ENCODE measurements at regions not wholly inside any gene's neighbourhood (a gene's known extent, or its start where the extent isn't known, plus 50 kb on each side); places are given as distances from the start of the nearest gene placed in this dataset.

DNA sequence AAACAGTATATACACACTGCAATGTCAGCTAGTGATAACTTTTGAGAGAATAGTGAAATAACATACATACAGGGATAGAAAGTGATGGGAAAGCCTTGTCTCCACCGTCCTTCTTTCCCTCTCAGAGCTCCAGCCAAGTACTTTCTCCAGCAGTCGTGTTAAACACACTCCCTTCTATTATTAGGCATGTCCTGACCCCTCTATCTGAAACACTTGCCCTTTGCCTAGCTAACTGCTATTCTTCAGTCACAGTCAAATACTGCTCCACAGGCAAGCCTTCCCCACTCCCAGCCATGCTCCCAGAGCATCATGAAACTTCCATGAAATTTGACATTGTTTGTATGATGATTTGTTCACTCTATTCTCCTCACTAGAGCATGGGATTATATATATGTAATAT is 291.1 kb downstream of the TRIML1 start:
- no peak overlapping the region for H2BK12ac ChIP-seq (ENCODE audit: low read length)
- H3K27me3 ChIP-seq (ENCODE audit: control insufficient read depth in 3 of 3, insufficient read depth in 3 of 3, low read depth in 1 of 3, low read length in 3 of 3): no peaks in the 10 kb centered on the region
- no peak overlapping the region for H4K8ac ChIP-seq (ENCODE audit: low read depth, low read length)
- no peak overlapping the region for H3K27ac ChIP-seq (replicated peaks; ENCODE audit: low read length)
- no peak for DNase-seq (ENCODE audit: low spot score)
- H3K4me3 ChIP-seq (ENCODE audit: low read length in 2 of 2): no peak overlapping the region
- WGBS, 2 donors (ENCODE audit: extremely low coverage in 2 of 2, insufficient read length in 2 of 2, insufficient replicate concordance in 1 of 2): no CpG with 5 or more reads among the region's 2 CpGs
- no peak overlapping the region for H3K4me2 ChIP-seq (ENCODE audit: insufficient read depth, low read length, poor library complexity, severe bottlenecking)
- H2BK120ac ChIP-seq (ENCODE audit: low read depth, low read length): no peak overlapping the region
- peaks cover 11 to 26% of the 10 kb centered on the region in 2 donors for H3K4me1 ChIP-seq (ENCODE audit: control insufficient read depth in 2 of 2, insufficient read depth in 1 of 2, low read depth in 1 of 2, low read length in 2 of 2)
- no peak overlapping the region for H3K4ac ChIP-seq (ENCODE audit: low read length)
- H3K18ac ChIP-seq (ENCODE audit: low read length): no peak overlapping the region
- H2BK15ac ChIP-seq (ENCODE audit: low read length): no peak overlapping the region
- H2AFZ ChIP-seq (ENCODE audit: low read length): no peak overlapping the region
- no peaks in the 10 kb centered on the region for H3K36me3 ChIP-seq (replicated peaks in 1 of 2; ENCODE audit: control insufficient read depth in 2 of 2, insufficient read depth in 2 of 2, low read length in 2 of 2)
- no peak overlapping the region for H2AK5ac ChIP-seq (ENCODE audit: low read depth, low read length)
- H3K14ac ChIP-seq (ENCODE audit: low read length): no peak overlapping the region
- no peak overlapping the region for H2BK5ac ChIP-seq (ENCODE audit: low read length)
- H3K79me1 ChIP-seq (ENCODE audit: low read depth, low read length): no peaks in the 10 kb centered on the region
- no peak overlapping the region for H3K9ac ChIP-seq (ENCODE audit: low read depth, low read length, poor library complexity)
- no peaks in the 10 kb centered on the region for H3K9me3 ChIP-seq (replicated peaks in 1 of 2; ENCODE audit: control insufficient read depth in 2 of 2, insufficient read depth in 1 of 2, low read depth in 1 of 2, low read length in 2 of 2)
- no peak overlapping the region for H4K91ac ChIP-seq (ENCODE audit: low read depth, low read length, poor library complexity)
- no peak overlapping the region for H3K23ac ChIP-seq (ENCODE audit: low read depth, low read length, poor library complexity)

DNA sequence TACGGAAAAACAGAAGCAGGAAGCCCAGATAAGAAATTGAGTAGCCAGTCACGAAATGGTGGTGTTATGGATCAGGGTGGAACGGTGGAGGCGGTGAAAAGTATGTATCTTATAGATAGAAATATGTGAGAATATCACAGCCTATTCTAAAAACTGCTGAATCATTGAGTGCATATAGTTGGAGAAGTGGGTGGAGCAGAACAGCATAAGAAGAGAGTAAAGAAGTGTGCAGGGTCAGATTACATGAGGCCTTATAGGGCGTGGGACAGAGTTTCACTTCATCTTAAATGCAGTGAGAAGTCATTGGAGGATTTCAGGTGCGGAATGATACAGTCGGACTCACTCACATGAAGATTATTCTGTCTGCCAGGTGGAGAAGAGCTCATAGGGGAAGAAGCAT is 293.1 kb downstream of the TRIML1 start:
- no peak overlapping the region for H3K27ac ChIP-seq (replicated peaks; ENCODE audit: low read length)
- no peak overlapping the region for H2AFZ ChIP-seq (ENCODE audit: low read length)
- H3K9me3 ChIP-seq (replicated peaks in 1 of 2; ENCODE audit: control insufficient read depth in 2 of 2, insufficient read depth in 1 of 2, low read depth in 1 of 2, low read length in 2 of 2): no peaks in the 10 kb centered on the region
- H2BK5ac ChIP-seq (ENCODE audit: low read length): no peak overlapping the region
- H3K27me3 ChIP-seq (ENCODE audit: control insufficient read depth in 3 of 3, insufficient read depth in 3 of 3, low read depth in 1 of 3, low read length in 3 of 3): no peaks in the 10 kb centered on the region
- no CpG with 5 or more reads among the region's 7 CpGs for WGBS, 2 donors (ENCODE audit: extremely low coverage in 2 of 2, insufficient read length in 2 of 2, insufficient replicate concordance in 1 of 2)
- H3K9ac ChIP-seq (ENCODE audit: low read depth, low read length, poor library complexity): no peak overlapping the region
- no peak for DNase-seq (ENCODE audit: low spot score)
- H3K4me2 ChIP-seq (ENCODE audit: insufficient read depth, low read length, poor library complexity, severe bottlenecking): no peak overlapping the region
- H2AK5ac ChIP-seq (ENCODE audit: low read depth, low read length): no peak overlapping the region
- no peak overlapping the region for H4K91ac ChIP-seq (ENCODE audit: low read depth, low read length, poor library complexity)
- no peak overlapping the region for H2BK15ac ChIP-seq (ENCODE audit: low read length)
- H3K4ac ChIP-seq (ENCODE audit: low read length): no peak overlapping the region
- H3K14ac ChIP-seq (ENCODE audit: low read length): no peak overlapping the region
- H2BK120ac ChIP-seq (ENCODE audit: low read depth, low read length): no peak overlapping the region
- peaks cover 11 to 26% of the 10 kb centered on the region in 2 donors for H3K4me1 ChIP-seq (ENCODE audit: control insufficient read depth in 2 of 2, insufficient read depth in 1 of 2, low read depth in 1 of 2, low read length in 2 of 2)
- H3K18ac ChIP-seq (ENCODE audit: low read length): no peak overlapping the region
- H4K8ac ChIP-seq (ENCODE audit: low read depth, low read length): no peak overlapping the region
- no peaks in the 10 kb centered on the region for H3K79me1 ChIP-seq (ENCODE audit: low read depth, low read length)
- H3K23ac ChIP-seq (ENCODE audit: low read depth, low read length, poor library complexity): no peak overlapping the region
- H3K36me3 ChIP-seq (replicated peaks in 1 of 2; ENCODE audit: control insufficient read depth in 2 of 2, insufficient read depth in 2 of 2, low read length in 2 of 2): no peaks in the 10 kb centered on the region
- no peak overlapping the region for H2BK12ac ChIP-seq (ENCODE audit: low read length)
- H3K4me3 ChIP-seq (ENCODE audit: low read length in 2 of 2): no peak overlapping the region

DNA sequence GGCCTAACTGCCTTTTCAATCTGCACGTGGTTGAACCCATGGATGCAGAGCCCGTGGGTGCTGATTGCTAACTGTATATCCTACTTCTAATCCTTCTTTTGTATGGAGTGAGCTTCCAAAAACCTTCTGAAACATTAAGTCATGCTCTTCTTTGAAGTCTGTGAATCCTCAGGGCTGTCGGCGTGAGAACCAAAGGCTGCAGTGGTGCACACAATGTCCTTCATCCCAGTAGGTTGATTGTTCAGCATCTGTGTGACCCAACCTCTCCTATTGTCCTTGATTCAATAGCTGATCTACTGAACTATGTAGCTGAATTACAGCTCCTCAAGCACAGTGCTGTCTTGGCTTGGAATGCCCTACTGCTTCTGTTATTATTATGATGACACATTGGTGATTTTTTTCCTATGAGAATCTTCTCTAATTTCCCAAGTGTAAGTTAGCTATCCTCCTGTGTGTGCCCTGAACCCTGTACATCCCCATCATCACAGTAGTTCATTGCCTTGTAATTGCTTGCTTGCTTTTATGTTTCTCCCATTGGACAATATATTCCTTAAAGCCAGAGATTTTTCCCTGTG is 294.6 kb downstream of the TRIML1 start:
- WGBS, 2 donors (ENCODE audit: extremely low coverage in 2 of 2, insufficient read length in 2 of 2, insufficient replicate concordance in 1 of 2): no CpG with 5 or more reads among the region's 4 CpGs
- Histone ChIP-seq H2BK5ac (ENCODE audit: low read length) (no peak overlapping the region), H4K8ac (ENCODE audit: low read depth, low read length) (no peak overlapping the region), H2BK120ac (ENCODE audit: low read depth, low read length) (no peak overlapping the region), H3K4me1 (ENCODE audit: control insufficient read depth in 2 of 2, insufficient read depth in 1 of 2, low read depth in 1 of 2, low read length in 2 of 2) (peaks cover 11 to 17% of the 10 kb centered on the region in 2 donors), H3K4me3 (ENCODE audit: low read length in 2 of 2) (no peak overlapping the region), H3K27ac (replicated peaks; ENCODE audit: low read length) (no peak overlapping the region), H3K4me2 (ENCODE audit: insufficient read depth, low read length, poor library complexity, severe bottlenecking) (no peak overlapping the region), H2AK5ac (ENCODE audit: low read depth, low read length) (no peak overlapping the region), H3K14ac (ENCODE audit: low read length) (no peak overlapping the region), H3K79me1 (ENCODE audit: low read depth, low read length) (no peaks in the 10 kb centered on the region), H3K9ac (ENCODE audit: low read depth, low read length, poor library complexity) (no peak overlapping the region), H3K36me3 (replicated peaks in 1 of 2; ENCODE audit: control insufficient read depth in 2 of 2, insufficient read depth in 2 of 2, low read length in 2 of 2) (no peaks in the 10 kb centered on the region), H3K27me3 (ENCODE audit: control insufficient read depth in 3 of 3, insufficient read depth in 3 of 3, low read depth in 1 of 3, low read length in 3 of 3) (no peaks in the 10 kb centered on the region), H4K91ac (ENCODE audit: low read depth, low read length, poor library complexity) (no peak overlapping the region), H2BK12ac (ENCODE audit: low read length) (no peak overlapping the region), H3K4ac (ENCODE audit: low read length) (no peak overlapping the region), H2AFZ (ENCODE audit: low read length) (no peak overlapping the region), H3K23ac (ENCODE audit: low read depth, low read length, poor library complexity) (no peak overlapping the region), H3K9me3 (replicated peaks in 1 of 2; ENCODE audit: control insufficient read depth in 2 of 2, insufficient read depth in 1 of 2, low read depth in 1 of 2, low read length in 2 of 2) (no peaks in the 10 kb centered on the region), H2BK15ac (ENCODE audit: low read length) (no peak overlapping the region), H3K18ac (ENCODE audit: low read length) (no peak overlapping the region)
- DNase-seq (ENCODE audit: low spot score): no peak

DNA sequence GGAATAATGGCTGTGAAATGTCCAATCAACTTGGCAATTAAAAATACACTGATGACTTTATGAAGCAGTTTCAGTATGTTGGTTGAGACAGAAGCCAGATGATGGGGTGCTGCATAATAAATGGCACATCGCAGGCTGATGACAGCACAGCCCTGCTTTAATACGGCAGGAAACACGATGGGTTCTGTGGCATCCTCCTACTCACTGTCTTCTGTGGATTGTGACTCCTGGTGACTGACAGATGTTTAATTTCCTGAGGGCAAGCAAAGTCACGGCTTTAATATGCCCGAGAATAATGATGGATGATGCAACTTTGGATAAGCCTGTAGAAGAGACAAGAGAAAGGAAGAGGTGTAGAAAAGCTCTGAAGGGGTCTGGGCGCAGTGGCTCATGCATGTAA is 295.4 kb downstream of the TRIML1 start:
- Histone ChIP-seq H2BK120ac (ENCODE audit: low read depth, low read length) (no peak overlapping the region), H3K4ac (ENCODE audit: low read length) (no peak overlapping the region)
- no CpG with 5 or more reads among the region's 6 CpGs for WGBS, 2 donors (ENCODE audit: extremely low coverage in 2 of 2, insufficient read length in 2 of 2, insufficient replicate concordance in 1 of 2)

More for the DNA sequence above, 295.4 kb downstream of the TRIML1 start:
- H3K27me3 ChIP-seq (ENCODE audit: control insufficient read depth in 3 of 3, insufficient read depth in 3 of 3, low read depth in 1 of 3, low read length in 3 of 3): no peaks in the 10 kb centered on the region
- no peaks in the 10 kb centered on the region for H3K79me1 ChIP-seq (ENCODE audit: low read depth, low read length)
- H3K27ac ChIP-seq (replicated peaks; ENCODE audit: low read length): no peak overlapping the region
- no peak overlapping the region for H2AFZ ChIP-seq (ENCODE audit: low read length)
- no peak overlapping the region for H3K4me2 ChIP-seq (ENCODE audit: insufficient read depth, low read length, poor library complexity, severe bottlenecking)
- H4K8ac ChIP-seq (ENCODE audit: low read depth, low read length): no peak overlapping the region
- no peak overlapping the region for H2BK15ac ChIP-seq (ENCODE audit: low read length)
- no peak overlapping the region for H3K9ac ChIP-seq (ENCODE audit: low read depth, low read length, poor library complexity)
- H3K14ac ChIP-seq (ENCODE audit: low read length): no peak overlapping the region
- no peaks in the 10 kb centered on the region for H3K36me3 ChIP-seq (replicated peaks in 1 of 2; ENCODE audit: control insufficient read depth in 2 of 2, insufficient read depth in 2 of 2, low read length in 2 of 2)
- H2AK5ac ChIP-seq (ENCODE audit: low read depth, low read length): peak overlapping the region; percentile 84
- no peak overlapping the region for H3K4me3 ChIP-seq (ENCODE audit: low read length in 2 of 2)
- H3K4me1 ChIP-seq (ENCODE audit: control insufficient read depth in 2 of 2, insufficient read depth in 1 of 2, low read depth in 1 of 2, low read length in 2 of 2): peaks cover 9 to 12% of the 10 kb centered on the region in 2 donors
- H3K9me3 ChIP-seq (replicated peaks in 1 of 2; ENCODE audit: control insufficient read depth in 2 of 2, insufficient read depth in 1 of 2, low read depth in 1 of 2, low read length in 2 of 2): no peaks in the 10 kb centered on the region
- no peak overlapping the region for H2BK5ac ChIP-seq (ENCODE audit: low read length)
- no peak overlapping the region for H2BK12ac ChIP-seq (ENCODE audit: low read length)
- no peak overlapping the region for H4K91ac ChIP-seq (ENCODE audit: low read depth, low read length, poor library complexity)
- H3K18ac ChIP-seq (ENCODE audit: low read length): peak overlapping the region; percentile 80
- DNase-seq (ENCODE audit: low spot score): no peak
- H3K23ac ChIP-seq (ENCODE audit: low read depth, low read length, poor library complexity): no peak overlapping the region

All from neuronal stem cell (in vitro differentiated cells).